SK-N-SH treated with all-trans-retinoic acid at 6 μM for 48 hours (cell line): ENCODE measurements at regions not wholly inside any gene's neighbourhood (a gene's known extent, or its start where the extent isn't known, plus 50 kb on each side); places are given as distances from the start of the nearest gene placed in this dataset.
A peak's percentile ranks its signal among the peaks of the same experiment; 100 is the strongest.
"Not testable (repeated sequence)": the region's sequence is repeated elsewhere in the genome, so short reads cannot be mapped to it uniquely, and the experiment has no call there.

Experiments
- ATAC-seq: fragments of 200-7000 bp; cut with Tn5 transposase; 3 replicates; pipeline ENCODE4 v1.9.1; 2020; ENCODE audit warnings: mild to moderate bottlenecking, moderate library complexity
- ARNTL ChIP-seq: fragments of 450-650 bp; formaldehyde crosslinking; IDR thresholded peaks from 2 replicates; pipeline ENCODE4 v1.5.0; 2020; ENCODE audit warnings: low read depth, mild to moderate bottlenecking, moderate library complexity, borderline replicate concordance
- CSRNP3 ChIP-seq: fragments of 250-450 bp; sonication (Bioruptor Pico); IDR thresholded peaks from 2 replicates; pipeline ENCODE4 v1.5.1; 2021; ENCODE audit warnings: mild to moderate bottlenecking, moderate library complexity
- GLIS3 ChIP-seq: fragments of 250-450 bp; sonication (Bioruptor Pico); IDR thresholded peaks from 2 replicates; pipeline ENCODE4 v1.5.0; 2020; ENCODE audit warnings: mild to moderate bottlenecking, moderate library complexity
- ISL1 ChIP-seq: fragments of 250-450 bp; sonication (Bioruptor Pico); IDR thresholded peaks from 2 replicates; pipeline ENCODE4 v2.1.2; 2022; ENCODE audit warnings: mild to moderate bottlenecking, moderate library complexity
- OSR1 ChIP-seq: fragments of 250-450 bp; sonication (Bioruptor Pico); IDR thresholded peaks from 2 replicates; pipeline ENCODE4 v1.8.0; 2022; ENCODE audit warnings: moderate library complexity, mild to moderate bottlenecking, inconsistent platforms
- PATZ1 ChIP-seq: fragments of 250-450 bp; sonication (Bioruptor Pico); IDR thresholded peaks from 2 replicates; pipeline ENCODE4 v1.8.0; 2020; ENCODE audit warnings: mild to moderate bottlenecking, moderate library complexity, borderline replicate concordance
- POU6F1 ChIP-seq: fragments of 250-450 bp; sonication (Bioruptor Pico); IDR thresholded peaks from 2 replicates; pipeline ENCODE4 v1.8.0; 2021; ENCODE audit warnings: low read depth, mild to moderate bottlenecking, moderate library complexity, borderline replicate concordance
- RARB ChIP-seq: fragments of 250-450 bp; sonication (Bioruptor Pico); IDR thresholded peaks from 2 replicates; pipeline ENCODE4 v1.8.0; 2021; ENCODE audit warnings: mild to moderate bottlenecking, moderate library complexity
- SNAI2 ChIP-seq: fragments of 250-450 bp; sonication (Bioruptor Pico); IDR thresholded peaks from 2 replicates; pipeline ENCODE4 v1.5.0; 2020; ENCODE audit warnings: mild to moderate bottlenecking, moderate library complexity
- TCF4 ChIP-seq: fragments of 250-450 bp; sonication (Bioruptor Pico); IDR thresholded peaks from 2 replicates; pipeline ENCODE4 v1.8.0; 2021; ENCODE audit warnings: mild to moderate bottlenecking, moderate library complexity, borderline replicate concordance
- TOX ChIP-seq: fragments of 250-450 bp; sonication (Bioruptor Pico); IDR thresholded peaks from 2 replicates; pipeline ENCODE4 v1.8.0; 2021; ENCODE audit warnings: mild to moderate bottlenecking, moderate library complexity, borderline replicate concordance
- ZC3H10 ChIP-seq: fragments of 250-450 bp; sonication (Bioruptor Pico); IDR thresholded peaks from 2 replicates; pipeline ENCODE4 v1.5.1; 2021; ENCODE audit warnings: mild to moderate bottlenecking, moderate library complexity
- ZFP3 ChIP-seq: fragments of 250-450 bp; sonication (Bioruptor Pico); IDR thresholded peaks from 2 replicates; pipeline ENCODE4 v1.5.0; 2020; ENCODE audit warnings: mild to moderate bottlenecking, moderate library complexity
- ZFP30 ChIP-seq: fragments of 450-650 bp; formaldehyde crosslinking; IDR thresholded peaks from 2 replicates; pipeline ENCODE4 v1.5.0; 2022; ENCODE audit warnings: mild to moderate bottlenecking, moderate library complexity
- ZNF565 ChIP-seq: fragments of 450-650 bp; formaldehyde crosslinking; conservative IDR thresholded peaks from 2 replicates; pipeline ENCODE4 v1.5.0; 2020; ENCODE audit warnings: low read depth, mild to moderate bottlenecking, moderate library complexity
- ZNF70 ChIP-seq: fragments of 450-650 bp; formaldehyde crosslinking; IDR thresholded peaks from 2 replicates; pipeline ENCODE4 v1.5.0; 2020; ENCODE audit warnings: mild to moderate bottlenecking, moderate library complexity
- ZNF8 ChIP-seq: fragments of 450-650 bp; formaldehyde crosslinking; IDR thresholded peaks from 2 replicates; pipeline ENCODE4 v1.5.0; 2020; ENCODE audit warnings: mild to moderate bottlenecking, moderate library complexity

- ATAC-seq = not testable (repeated sequence)
These were observed 247.1 kb downstream of the ANKRD30B start for GRCh38 chr18:14995023-14995422.

GRCh38 chr18:14997357-14997756, 249.4 kb downstream of the ANKRD30B start:
- TF ChIP-seq ZNF8 (CRISPR knock-in tag) (no peak), TOX (CRISPR knock-in tag) (no peak), PATZ1 (CRISPR knock-in tag) (no peak), ZC3H10 (CRISPR knock-in tag) (no peak), ISL1 (CRISPR knock-in tag) (no peak), ZNF565 (no peak), GLIS3 (CRISPR knock-in tag) (no peak), CSRNP3 (CRISPR knock-in tag) (no peak), ZNF70 (CRISPR knock-in tag) (no peak), ZFP3 (CRISPR knock-in tag) (no peak), TCF4 (no peak), RARB (CRISPR knock-in tag) (no peak), ARNTL (CRISPR knock-in tag) (no peak), POU6F1 (CRISPR knock-in tag) (no peak), SNAI2 (CRISPR knock-in tag) (no peak), ZFP30 (no peak)
- ATAC-seq = no peak

- not testable (repeated sequence) for ATAC-seq
These were observed 249.9 kb downstream of the ANKRD30B start for GRCh38 chr18:14997899-14998298.

GRCh38 chr18:14998360-14999042, 250.5 kb downstream of the ANKRD30B start:
- not testable (repeated sequence) for ATAC-seq

GRCh38 chr18:14999085-14999975, 251.4 kb downstream of the ANKRD30B start:
- ATAC-seq = no peak
- TF ChIP-seq RARB (CRISPR knock-in tag) = no peak
- TF ChIP-seq OSR1 (CRISPR knock-in tag) = no peak
- no peak for TF ChIP-seq ZC3H10 (CRISPR knock-in tag)
- no peak for TF ChIP-seq CSRNP3 (CRISPR knock-in tag)
- TF ChIP-seq POU6F1 (CRISPR knock-in tag) = no peak
- TF ChIP-seq TCF4 = no peak
- no peak for TF ChIP-seq GLIS3 (CRISPR knock-in tag)

- 0 out of 3 replicates have a peak, but pooled peaks have one; percentile 16 for ATAC-seq
These were observed 252.4 kb downstream of the ANKRD30B start for GRCh38 chr18:15000119-15001037.

- peak; percentile 32 for ATAC-seq
These were observed 253.2 kb downstream of the ANKRD30B start for GRCh38 chr18:15001038-15001794.

GRCh38 chr18:15001795-15002107, 253.8 kb downstream of the ANKRD30B start:
- ATAC-seq = peak; percentile 66
